ENCODE measurements at regions not wholly inside any gene's neighbourhood (a gene's known extent, or its start where the extent isn't known, plus 50 kb on each side); places are given as distances from the start of the nearest gene placed in this dataset.
A peak's percentile ranks its signal among the peaks of the same experiment; 100 is the strongest.

DNA sequence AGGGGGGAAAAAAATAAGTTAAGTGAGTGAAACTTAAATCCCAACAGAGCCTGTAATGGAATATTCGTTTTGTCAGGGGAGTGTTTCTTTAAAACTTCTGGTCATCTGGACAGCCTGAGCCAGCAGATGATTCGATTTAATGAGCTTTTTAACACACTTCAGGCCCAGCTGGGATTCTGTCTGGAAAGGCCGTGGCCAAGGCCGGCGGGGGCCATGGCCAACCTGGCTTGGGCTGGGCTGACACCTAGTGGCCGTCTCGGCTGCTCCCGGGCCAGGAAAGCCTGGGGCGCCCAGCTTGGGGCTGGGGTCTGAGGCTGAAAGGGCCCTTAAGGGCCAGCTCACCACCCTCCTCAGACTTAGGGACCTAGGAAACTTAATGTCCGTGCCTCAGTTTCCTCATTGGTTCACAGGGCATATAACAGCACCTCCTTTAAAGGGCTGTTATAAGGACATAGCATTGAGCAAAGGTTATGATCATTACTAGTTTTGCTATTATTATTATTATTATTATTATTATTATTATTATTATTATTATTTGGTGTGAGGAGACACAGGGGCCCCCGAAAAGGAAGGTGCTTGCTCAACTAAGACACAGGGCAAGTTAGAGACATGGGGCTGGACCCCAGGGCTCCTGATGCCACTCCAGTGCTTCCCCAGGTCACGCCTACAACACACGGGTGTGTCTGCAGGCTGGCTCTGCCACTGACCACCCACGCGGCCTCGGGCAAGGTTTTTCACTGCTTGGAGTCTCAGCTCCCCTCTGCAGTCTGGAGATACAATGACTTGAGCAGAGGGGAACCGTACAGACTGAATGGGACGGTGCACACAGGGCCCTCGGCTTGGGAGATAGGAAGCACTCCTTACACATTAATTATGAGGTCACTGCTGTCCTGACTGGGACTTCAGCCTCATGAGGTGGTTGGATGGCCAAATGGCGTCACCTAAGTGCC is 84.0 kb downstream of the SYNE3 start (continued):
- TF ChIP-seq ZNF548 (tag by site-specific recombination; IDR thresholded peaks at IDR 0.05) (no peak), ZNF157 (tag by site-specific recombination; IDR thresholded peaks at IDR 0.05) (no peak), ZBTB21 (tag by site-specific recombination; IDR thresholded peaks at IDR 0.05) (no peak), ZNF391 (tag by site-specific recombination; IDR thresholded peaks at IDR 0.05; ENCODE audit: borderline replicate concordance, low read depth) (no peak), ZNF654 (tag by site-specific recombination; IDR thresholded peaks at IDR 0.05; ENCODE audit: low read depth) (peak; percentile 67), ZNF510 (tag by site-specific recombination; IDR thresholded peaks at IDR 0.05; ENCODE audit: insufficient replicate concordance) (no peak), ZNF658 (tag by site-specific recombination; IDR thresholded peaks at IDR 0.05) (no peak), SALL2 (tag by site-specific recombination; IDR thresholded peaks at IDR 0.05; ENCODE audit: borderline replicate concordance) (no peak), ZNF785 (tag by site-specific recombination; IDR thresholded peaks at IDR 0.05) (no peak), ZNF302 (tag by site-specific recombination; IDR thresholded peaks at IDR 0.05; ENCODE audit: low read depth) (no peak), ZNF776 (tag by site-specific recombination; IDR thresholded peaks at IDR 0.05; ENCODE audit: borderline replicate concordance) (no peak), ZNF214 (tag by site-specific recombination; IDR thresholded peaks at IDR 0.05; ENCODE audit: borderline replicate concordance) (no peak), ZNF664 (tag by site-specific recombination; IDR thresholded peaks at IDR 0.05) (no peak), ZNF311 (tag by site-specific recombination; IDR thresholded peaks at IDR 0.05; ENCODE audit: borderline replicate concordance) (no peak), ZNF223 (tag by site-specific recombination; IDR thresholded peaks at IDR 0.05) (no peak), ZNF341 (tag by site-specific recombination; IDR thresholded peaks at IDR 0.05; ENCODE audit: low read depth) (no peak), ZNF324 (tag by site-specific recombination; IDR thresholded peaks at IDR 0.05) (no peak), ZNF211 (tag by site-specific recombination; IDR thresholded peaks at IDR 0.05; ENCODE audit: low read depth) (no peak), ZSCAN30 (tag by site-specific recombination; IDR thresholded peaks at IDR 0.05) (0 out of 2 replicates have a peak, but pooled peaks have one; percentile 33), ZNF202 (tag by site-specific recombination; IDR thresholded peaks at IDR 0.05; ENCODE audit: borderline replicate concordance) (no peak), ZFP69B (tag by site-specific recombination; IDR thresholded peaks at IDR 0.05) (no peak), ZNF561 (tag by site-specific recombination; IDR thresholded peaks at IDR 0.05; ENCODE audit: borderline replicate concordance) (peak; percentile 29; the same call in 1 of the 2 replicates), ZEB2 (tag by site-specific recombination; IDR thresholded peaks at IDR 0.05) (no peak), SP3 (tag by site-specific recombination; IDR thresholded peaks at IDR 0.05) (no peak), REPIN1 (tag by site-specific recombination; IDR thresholded peaks at IDR 0.05; ENCODE audit: low read depth) (no peak; the same call in 1 of the 2 replicates), ZNF292 (tag by site-specific recombination; IDR thresholded peaks at IDR 0.05; ENCODE audit: borderline replicate concordance, low read depth) (no peak), MEIS1 (CRISPR knock-in tag; IDR thresholded peaks at IDR 0.05; ENCODE audit: borderline replicate concordance) (no peak), ZNF610 (tag by site-specific recombination; IDR thresholded peaks at IDR 0.05; ENCODE audit: borderline replicate concordance) (no peak), ZFHX2 (tag by site-specific recombination; conservative IDR thresholded peaks at IDR 0.05) (peak; percentile 63), ZNF133 (tag by site-specific recombination; IDR thresholded peaks at IDR 0.05) (no peak)
- TF ChIP-seq, protein P1, sequence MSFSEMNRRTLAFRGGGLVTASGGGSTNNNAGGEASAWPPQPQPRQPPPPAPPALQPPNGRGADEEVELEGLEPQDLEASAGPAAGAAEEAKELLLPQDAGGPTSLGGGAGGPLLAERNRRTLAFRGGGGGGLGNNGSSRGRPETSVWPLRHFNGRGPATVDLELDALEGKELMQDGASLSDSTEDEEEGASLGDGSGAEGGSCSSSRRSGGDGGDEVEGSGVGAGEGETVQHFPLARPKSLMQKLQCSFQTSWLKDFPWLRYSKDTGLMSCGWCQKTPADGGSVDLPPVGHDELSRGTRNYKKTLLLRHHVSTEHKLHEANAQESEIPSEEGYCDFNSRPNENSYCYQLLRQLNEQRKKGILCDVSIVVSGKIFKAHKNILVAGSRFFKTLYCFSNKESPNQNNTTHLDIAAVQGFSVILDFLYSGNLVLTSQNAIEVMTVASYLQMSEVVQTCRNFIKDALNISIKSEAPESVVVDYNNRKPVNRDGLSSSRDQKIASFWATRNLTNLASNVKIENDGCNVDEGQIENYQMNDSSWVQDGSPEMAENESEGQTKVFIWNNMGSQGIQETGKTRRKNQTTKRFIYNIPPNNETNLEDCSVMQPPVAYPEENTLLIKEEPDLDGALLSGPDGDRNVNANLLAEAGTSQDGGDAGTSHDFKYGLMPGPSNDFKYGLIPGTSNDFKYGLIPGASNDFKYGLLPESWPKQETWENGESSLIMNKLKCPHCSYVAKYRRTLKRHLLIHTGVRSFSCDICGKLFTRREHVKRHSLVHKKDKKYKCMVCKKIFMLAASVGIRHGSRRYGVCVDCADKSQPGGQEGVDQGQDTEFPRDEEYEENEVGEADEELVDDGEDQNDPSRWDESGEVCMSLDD (tag by site-specific recombination; IDR thresholded peaks at IDR 0.05) = no peak
- TF ChIP-seq, protein P2, sequence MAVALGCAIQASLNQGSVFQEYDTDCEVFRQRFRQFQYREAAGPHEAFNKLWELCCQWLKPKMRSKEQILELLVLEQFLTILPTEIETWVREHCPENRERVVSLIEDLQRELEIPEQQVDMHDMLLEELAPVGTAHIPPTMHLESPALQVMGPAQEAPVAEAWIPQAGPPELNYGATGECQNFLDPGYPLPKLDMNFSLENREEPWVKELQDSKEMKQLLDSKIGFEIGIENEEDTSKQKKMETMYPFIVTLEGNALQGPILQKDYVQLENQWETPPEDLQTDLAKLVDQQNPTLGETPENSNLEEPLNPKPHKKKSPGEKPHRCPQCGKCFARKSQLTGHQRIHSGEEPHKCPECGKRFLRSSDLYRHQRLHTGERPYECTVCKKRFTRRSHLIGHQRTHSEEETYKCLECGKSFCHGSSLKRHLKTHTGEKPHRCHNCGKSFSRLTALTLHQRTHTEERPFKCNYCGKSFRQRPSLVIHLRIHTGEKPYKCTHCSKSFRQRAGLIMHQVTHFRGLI (tag by site-specific recombination; IDR thresholded peaks at IDR 0.05) = peak; percentile 91
- TF ChIP-seq, protein P3, sequence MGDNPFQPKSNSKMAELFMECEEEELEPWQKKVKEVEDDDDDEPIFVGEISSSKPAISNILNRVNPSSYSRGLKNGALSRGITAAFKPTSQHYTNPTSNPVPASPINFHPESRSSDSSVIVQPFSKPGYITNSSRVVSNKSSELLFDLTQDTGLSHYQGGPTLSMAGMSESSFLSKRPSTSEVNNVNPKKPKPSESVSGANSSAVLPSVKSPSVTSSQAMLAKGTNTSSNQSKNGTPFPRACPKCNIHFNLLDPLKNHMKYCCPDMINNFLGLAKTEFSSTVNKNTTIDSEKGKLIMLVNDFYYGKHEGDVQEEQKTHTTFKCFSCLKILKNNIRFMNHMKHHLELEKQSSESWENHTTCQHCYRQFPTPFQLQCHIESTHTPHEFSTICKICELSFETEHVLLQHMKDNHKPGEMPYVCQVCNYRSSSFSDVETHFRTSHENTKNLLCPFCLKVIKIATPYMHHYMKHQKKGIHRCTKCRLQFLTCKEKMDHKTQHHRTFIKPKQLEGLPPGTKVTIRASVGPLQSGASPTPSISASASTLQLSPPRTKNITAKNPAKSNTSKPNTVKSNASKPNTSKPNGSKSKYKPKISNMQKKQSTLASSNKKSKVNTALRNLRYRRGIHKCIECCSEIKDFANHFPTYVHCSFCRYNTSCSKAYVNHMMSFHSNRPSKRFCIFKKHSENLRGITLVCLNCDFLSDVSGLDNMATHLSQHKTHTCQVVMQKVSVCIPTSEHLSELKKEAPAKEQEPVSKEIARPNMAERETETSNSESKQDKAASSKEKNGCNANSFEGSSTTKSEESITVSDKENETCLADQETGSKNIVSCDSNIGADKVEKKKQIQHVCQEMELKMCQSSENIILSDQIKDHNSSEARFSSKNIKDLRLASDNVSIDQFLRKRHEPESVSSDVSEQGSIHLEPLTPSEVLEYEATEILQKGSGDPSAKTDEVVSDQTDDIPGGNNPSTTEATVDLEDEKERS (tag by site-specific recombination; IDR thresholded peaks at IDR 0.05) = no peak

Measured in HEK293 (cell line).